Cardiac septum (tissue), 1 donor: ENCODE measurements at regions not wholly inside any gene's neighbourhood (a gene's known extent, or its start where the extent isn't known, plus 50 kb on each side); places are given as distances from the start of the nearest gene placed in this dataset.

Source experiments
- DNase-seq: peaks from one replicate; pipeline ENCODE4 v3.0.0-alpha.2; 2020; ENCODE audit warnings: low spot score
- intact Hi-C: fragments of 100-400 bp; cut with DNase I; formaldehyde crosslinking; loops from one replicate; pipeline ENCODE4 v1.14.0; 2022
- donor health status: DM: no; HTN: no; CAD: no.

DNA sequence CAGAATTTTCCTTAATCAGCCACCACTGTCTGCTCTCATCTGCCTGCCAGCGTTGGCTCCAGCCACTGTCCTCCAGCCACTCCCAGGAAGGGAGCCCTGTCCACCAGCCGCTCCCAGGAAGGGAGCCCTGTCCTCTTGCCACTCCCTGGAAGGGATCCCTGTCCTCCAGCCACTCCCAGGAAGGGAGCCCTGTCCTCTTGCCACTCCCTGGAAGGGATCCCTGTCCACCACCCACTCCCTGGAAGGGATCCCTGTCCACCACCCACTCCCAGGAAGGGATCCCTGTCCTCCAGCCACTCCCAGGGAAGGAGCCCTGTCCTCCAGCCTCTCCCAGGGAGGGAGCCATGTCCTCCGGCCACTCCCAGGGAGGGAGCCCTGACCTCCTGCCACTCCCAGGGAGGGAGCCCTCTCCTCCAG, 726.5 kb downstream of the PTPRU start:
- no peak for DNase-seq
- intact Hi-C loops: loop anchor here (5.0 kb wide), 1 partner anchor 66 kb away; no protein-coding TSS in a partner anchor

DNA sequence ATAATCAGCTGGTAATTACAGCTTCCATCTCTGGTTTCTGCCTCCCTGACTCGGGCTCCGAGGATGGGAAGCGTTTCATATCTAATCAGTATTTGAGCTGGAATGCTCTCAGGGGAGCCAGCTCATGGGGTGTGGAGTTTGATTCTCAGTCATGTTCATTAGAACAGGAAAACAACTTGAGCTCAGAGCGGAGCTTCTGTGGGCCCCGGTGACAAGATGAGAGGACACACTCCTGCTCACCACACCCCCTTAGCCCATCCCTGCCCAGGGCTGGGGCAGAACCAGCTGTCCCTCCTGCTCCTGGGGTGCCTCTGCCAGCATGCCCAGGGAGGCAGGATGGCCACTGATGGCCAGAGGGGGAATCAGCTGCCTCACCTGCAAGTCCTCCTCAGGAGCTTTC, 726.0 kb downstream of the PTPRU start:
- intact Hi-C loops: loop anchor here (5.0 kb wide), 1 partner anchor 65 kb away; no protein-coding TSS in a partner anchor
- no peak for DNase-seq

DNA sequence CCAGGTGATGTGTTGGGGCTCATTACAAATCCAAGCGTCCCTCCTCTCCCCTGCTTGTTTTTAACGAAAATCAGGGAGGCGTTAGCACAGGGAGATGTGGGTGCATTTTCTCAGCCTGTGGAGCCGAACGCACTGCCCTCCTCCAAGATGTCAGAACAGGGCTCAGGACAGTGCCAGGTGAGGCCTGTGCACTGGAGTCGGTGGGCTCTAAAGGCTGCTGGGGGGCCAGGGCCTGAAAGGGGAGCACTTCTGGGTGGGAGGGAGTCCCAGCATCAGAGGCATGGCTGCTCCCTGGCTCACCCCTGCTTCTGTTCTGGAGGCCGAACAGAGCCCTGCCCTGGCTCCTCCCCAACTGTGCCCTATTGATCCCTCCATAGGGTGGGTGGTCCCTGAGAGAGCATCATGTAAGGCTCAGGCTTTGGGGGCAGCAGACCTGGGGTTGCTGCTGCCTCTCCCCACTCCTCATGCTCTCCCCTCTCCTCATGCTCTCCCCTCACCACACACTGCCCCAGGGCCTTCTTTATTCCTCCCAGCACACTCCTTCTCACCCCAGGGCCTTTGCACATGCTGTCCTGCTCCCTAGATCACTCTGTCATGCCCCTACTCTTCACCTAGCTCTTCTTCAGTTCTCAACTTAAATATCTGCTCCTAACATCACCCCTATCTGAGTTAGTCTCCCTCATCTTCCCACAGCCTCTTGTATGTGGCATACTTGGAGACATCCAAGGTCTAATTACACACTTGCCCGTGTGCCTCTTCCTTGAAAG, 725.2 kb downstream of the PTPRU start:
- intact Hi-C loops: loop anchor here (5.0 kb wide), 1 partner anchor 64 kb away; no protein-coding TSS in a partner anchor
- DNase-seq: no peak

DNA sequence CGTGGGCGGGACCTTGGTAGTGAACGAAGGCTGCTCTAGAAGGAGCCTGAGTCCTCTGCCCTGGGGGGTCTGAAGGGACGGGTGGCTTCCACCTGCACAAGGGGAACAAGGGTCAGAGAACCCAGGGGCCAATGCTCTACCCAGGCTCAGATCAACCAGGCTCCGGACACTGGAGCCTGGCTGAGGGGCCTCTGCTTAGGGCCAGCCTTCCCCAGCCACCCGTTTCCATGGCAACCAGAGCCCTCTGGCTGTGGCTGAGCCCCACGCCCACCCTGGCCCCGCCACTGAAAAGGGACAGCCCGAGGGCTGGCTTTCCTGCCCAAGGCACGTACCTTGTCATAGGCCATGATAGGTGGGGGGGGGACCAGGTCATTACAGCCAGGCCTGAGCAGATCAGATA, 724.6 kb downstream of the PTPRU start:
- intact Hi-C loops: loop anchor here (5.0 kb wide), 1 partner anchor 64 kb away; no protein-coding TSS in a partner anchor
- DNase-seq: no peak

DNA sequence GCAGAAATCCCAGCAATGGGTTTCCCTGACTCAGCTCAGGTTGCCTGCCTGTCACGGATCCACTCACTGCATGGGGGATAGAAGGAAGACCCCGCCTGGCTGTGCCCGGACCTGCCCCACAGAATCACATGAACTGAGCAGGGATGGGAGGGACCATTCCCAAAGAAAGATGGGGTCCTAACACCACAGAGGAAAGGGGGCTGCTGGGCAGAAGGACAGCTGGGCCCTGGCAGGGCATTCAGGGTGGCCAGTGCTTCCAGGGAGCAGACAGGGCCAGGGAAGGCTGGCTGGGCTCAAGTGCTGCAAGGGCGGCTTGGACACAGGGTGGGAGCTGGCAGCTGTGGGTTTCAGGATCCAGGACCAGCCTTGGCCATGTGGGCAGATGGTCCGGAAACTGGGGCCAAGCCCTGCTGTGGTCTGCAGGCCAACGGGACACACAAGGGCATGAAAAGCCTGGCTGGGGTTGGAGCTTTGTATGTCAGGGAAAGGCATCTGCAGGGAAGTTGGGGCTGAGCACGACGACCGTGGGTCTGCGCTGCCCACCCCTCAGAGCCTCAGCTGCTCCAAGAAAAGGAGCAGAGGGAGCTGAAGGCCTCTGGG, 723.9 kb downstream of the PTPRU start:
- DNase-seq: no peak
- intact Hi-C loops: loop anchor here (5.0 kb wide), 1 partner anchor 63 kb away; no protein-coding TSS in a partner anchor

DNA sequence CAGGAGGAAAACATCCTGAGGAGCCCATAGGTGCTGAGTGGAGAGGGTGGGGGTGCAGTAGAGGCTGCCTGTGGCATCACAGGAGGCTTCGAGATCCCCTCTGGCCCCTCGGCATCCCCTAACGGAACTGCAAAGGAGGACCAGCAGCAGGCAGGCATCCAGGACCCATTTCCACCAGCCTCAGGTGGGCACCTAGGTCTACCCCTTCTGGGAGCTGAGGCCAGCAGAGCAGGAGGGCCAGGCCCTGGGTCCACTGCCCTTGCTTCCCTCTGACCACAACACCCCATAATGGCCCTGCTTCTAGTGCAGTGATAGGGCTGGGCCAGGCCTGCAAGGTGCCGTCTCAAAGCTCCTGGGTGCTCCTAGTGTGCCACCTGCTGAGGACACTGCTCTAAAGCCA, 723.0 kb downstream of the PTPRU start:
- intact Hi-C loops: no loop called here
- DNase-seq: no peak

DNA sequence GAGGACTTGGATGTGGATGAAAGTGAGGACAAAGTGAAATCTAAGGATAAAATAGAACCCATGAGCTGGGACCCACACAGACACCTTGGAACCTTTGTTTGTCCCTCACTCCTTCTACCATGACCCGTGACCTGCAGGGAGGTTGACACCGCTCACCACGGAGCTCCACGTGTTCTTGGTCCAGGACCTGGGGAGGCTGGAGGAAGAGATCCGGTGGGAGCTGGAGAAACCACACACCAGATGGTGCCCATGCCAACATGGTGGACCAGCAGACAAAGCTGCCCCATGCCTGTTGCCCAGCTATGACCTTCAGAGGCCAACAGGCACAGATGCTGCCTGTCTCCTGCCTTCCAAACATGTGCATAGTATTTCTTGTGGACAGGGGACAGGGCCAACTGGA, 721.9 kb downstream of the PTPRU start:
- intact Hi-C loops: no loop called here
- no peak for DNase-seq

DNA sequence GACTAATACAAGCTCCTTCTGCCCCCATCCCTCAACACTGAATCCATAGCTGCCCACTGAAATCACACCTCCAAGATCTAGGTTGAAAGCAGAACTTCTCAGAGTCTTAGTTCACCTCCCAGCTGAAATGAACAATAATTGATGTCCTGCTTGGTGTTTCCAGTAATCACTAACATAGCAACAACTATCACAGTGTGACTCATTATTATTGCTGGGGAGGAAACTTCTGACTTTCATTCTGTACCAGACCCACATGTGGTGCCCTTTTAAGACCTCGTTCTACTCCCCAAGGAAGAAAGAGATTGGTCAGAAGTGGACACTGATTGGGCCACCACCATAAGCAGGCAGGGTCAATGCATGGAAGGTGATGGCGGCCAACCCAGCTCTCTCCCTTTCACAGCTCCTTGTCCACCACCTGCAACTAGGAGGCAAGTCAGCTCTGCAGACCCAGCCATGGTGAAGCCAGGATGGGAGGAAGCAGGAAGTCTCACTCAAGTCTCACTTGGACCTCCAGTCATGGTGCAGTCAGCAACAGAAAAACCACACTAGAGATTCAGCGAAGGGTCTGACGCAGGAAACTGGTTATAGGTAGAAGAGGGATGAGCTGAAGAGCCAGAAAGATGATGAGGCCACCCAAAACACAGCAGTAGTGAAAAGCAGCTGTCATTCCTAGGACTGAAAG, 720.2 kb downstream of the PTPRU start:
- intact Hi-C loops: no loop called here
- no peak for DNase-seq

DNA sequence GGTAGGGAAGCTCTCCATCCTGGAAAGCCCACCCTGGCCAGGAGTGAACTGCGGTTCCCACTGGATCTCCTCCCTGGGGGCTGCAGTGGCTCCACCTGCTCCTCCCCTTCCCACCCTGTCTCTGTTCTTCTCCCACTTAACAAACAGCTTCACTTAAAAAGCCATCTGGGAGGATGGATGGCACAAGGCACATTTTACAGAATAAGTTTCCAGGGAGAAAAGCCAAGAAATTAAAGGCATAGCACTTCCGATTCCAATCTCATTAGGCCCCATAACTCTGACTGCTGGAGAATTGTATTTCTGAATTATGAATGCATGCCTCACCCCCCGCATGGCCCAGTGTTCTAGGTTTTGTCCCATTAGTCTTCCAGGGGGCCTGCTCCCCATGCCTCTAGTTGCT, 718.3 kb downstream of the PTPRU start:
- intact Hi-C loops: no loop called here
- no peak for DNase-seq

DNA sequence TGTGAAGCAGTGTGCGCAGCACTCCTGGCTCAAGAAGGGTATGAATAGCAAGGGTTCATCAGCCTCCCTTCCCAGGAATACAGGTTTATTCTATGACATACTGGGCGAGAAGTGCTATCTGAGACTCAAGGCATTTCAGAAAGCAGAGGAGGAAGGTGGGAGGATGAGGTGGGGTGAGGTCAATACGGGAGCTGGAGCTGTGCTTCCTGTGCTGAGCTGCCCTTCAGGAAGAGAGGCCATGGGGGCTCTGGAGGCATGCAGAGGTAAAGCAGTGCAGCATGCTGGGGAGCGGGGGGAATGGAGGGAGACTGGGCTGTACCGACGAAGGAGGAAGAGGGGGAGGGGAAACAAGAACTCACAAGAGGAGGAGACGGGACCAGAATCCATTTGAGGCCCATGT, 717.6 kb downstream of the PTPRU start:
- intact Hi-C loops: no loop called here
- DNase-seq: no peak

DNA sequence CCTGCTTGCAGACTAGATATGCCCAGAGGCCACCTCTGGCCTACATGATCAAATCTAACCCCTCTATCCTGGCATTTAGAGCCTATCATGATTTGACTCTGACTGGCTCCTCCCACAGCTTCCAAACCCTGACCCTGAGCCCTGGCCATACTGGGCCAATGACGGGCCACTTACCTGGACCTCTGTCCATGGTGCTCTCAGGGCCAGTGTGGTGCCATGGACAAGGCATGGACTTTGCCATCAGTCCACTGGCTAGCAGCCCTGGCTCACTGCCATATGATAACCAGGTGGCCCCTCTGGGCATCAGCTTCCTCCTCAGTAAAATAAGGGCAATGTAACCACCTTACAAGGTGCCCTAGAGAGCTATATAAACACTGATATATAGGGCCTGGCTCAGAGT, 713.4 kb downstream of the PTPRU start:
- intact Hi-C loops: no loop called here
- no peak for DNase-seq

DNA sequence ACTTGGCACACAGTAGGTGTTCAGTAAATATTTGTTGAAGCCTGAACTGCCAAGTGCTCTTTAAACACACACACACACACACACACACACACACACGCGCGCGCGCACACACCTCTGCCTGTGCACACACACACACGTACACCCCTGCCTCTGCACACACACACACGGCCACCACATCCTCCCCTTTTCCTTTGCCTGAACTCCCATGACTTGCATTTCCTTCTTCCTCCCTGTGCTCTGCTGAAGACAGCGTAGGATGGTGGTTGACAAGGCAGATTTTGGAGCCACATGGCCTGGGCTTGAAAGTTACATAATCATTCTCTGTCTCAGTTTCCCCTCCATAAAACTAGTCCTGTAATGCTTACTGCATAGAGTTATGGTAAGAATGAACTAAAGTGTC, 712.3 kb downstream of the PTPRU start:
- intact Hi-C loops: no loop called here

DNA sequence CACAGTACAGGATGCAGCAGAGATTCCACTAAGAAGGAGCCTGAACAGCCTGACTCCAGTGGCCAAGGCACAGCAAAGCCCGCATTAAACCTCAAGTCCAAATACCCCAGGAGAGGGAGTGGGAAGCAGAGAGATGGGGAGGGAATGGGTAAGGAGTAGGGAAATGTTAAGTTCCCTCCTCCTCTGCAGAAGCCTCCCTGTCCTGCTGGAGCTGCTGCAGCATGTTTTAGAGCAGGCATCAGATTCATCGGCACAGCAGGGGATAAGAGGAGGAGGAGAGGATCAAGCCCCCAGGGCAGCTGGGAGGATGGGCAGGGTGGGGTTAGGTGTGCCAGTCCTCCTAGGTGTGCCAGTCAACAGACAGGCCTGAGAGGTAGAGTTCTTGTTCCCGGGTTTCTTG, 709.7 kb downstream of the PTPRU start:
- intact Hi-C loops: no loop called here
- no peak for DNase-seq

More for the DNA sequence above, 712.3 kb downstream of the PTPRU start:
- no peak for DNase-seq

DNA sequence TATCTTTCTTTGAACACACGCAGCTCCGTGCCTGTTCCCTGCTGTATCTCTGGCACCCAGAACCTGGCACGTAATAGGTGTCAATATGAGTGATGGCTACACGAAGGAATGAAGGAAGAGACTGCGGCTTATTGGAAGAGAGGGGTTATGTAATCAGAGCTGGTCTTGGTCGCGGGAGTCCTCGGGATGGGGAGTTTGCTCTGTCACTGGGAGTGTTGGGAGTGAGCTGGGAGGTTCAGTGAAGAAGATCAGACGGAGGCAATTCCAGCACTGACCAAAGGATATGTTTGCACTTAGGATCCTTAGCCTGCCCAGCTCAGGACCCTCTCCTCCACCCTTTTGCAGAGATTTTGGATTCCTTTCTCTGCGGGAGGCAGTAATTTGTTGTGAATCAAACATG, 709.1 kb downstream of the PTPRU start:
- intact Hi-C loops: no loop called here
- no peak for DNase-seq

DNA sequence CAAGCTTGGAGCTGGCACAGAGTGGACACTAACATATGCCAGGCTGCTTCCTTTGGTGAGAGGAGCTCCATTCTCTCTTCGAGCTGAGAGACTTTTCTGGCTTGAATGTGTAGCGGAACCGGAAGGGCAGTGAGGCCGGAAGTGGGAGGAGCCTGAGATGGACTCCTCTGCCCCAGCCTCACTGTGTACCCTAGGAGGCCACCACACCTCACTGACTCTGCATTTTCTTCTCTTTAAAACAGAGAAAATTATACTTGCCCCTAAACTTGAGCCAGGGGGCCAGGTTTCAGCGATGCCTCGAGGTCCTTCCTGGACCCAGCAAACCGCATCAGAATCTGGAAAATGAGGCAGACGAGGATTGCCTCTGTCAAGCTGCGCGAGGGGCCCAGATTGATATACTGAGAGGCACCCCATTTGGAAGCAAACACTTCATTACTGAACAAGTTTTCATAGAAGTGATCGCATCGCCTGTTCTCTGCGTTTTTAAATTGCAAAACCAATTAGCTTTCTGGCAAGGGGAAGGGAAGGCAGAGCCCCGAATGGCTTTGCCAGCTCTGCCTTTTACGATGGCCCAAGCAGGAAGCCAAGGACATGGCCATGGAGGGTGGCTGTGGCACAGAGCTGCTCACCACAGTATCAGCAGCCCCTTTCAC, 708.1 kb downstream of the PTPRU start:
- DNase-seq: no peak
- intact Hi-C loops: no loop called here

DNA sequence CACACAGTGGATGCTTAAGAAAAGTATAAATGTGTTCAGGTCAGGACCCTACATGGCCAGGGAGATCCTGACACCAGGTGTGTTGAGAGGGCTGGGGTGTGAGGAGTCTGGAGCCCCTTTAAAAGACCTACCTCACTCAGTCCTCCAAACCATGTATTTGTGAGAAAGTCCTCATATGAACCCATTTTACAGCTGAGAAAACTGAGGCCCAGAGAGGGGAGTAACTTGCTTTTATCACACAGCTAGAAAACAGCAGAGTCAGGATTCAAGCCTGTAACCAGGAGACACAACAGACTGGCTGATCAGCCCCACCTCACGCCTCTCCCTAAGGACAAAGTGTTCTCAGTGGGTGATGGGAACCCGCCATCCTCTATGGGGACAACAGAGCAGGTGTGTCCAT, 706.7 kb downstream of the PTPRU start:
- DNase-seq: no peak
- intact Hi-C loops: no loop called here

DNA sequence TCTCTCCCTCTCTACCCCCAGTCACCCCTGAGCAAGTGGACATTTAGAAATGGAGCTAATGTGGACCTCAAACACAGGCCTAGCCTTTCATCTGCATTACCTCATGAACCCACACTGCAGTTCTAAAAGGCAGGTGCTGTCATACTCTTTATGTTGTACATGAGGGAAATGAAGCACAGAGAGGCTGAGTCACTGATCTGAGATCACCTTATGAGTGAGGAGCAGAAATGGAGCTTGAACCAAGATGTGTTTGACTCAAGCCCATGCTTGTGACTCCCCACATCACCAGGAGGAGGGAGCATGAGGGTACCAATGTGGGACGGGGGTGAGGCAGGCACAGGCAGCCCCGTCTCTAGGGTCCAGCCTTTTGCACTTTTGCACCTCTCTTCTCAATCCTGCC, 702.8 kb downstream of the PTPRU start:
- intact Hi-C loops: no loop called here
- DNase-seq: no peak

DNA sequence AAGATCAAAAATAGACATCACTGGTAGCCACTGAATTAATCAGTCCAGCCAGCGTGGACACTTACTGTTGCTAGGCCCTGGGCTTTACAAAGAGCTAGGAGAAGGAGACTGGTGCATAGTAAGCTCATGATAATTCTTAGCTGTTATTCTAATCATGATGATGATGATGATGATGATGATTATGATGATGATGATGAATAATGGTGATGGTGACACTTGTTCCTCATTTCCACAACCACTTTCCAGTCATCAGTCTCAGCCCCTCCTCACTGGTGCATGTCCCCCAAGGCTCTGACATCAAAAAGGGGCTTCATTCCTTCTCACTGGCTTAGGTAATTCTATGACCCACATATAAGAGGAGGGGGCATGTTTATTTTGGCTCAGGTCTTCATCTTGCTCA, 701.0 kb downstream of the PTPRU start:
- intact Hi-C loops: no loop called here
- DNase-seq: no peak

DNA sequence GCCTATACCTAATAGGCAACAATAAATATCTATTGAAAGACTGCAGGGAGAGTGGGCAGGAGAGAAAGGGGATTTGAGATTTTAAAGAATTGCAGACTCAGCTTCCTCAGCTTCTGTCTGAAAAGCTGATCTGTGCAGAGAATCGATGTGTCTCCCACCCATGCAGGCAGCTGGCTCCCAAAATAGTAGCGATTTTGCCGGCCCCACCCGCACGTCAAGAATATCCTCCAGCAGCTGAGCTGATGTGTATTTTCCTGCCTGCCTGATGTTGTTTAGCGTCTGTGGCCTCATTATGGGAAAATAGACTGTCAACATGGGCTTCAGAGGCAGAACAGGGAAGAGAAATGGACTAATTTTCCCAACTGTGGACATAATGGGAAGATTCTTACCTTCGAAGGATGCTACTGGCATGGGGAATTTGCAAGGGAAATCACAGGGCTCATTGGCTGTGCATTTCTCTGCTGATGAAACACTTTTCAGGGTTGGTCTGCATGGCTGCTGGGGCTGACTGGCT, 699.8 kb downstream of the PTPRU start:
- intact Hi-C loops: no loop called here
- no peak for DNase-seq

DNA sequence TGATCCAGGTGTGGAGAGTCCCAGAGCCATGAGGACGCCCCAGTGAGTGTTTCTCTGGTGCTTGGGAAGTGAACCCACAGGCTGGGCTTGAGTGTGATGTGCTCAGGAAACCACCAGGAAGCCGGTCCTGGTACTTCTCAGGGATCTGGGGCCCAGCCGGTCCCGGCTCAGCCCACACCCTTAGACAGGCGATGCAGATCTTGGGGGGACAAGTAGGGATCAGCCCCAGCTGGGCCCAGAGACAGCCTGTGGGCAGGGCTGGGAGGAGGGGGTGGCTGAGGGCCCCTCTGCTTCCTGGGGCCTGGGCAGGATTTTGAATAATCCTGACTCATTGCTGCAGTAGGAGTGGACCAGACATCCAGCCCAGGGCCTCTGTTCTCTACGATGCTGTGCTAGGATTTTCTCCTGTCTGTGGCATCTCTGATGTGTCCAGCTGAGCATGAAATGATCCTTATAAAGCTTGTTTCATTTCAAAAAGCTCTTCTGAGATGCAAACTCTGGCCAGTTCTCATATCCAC, 698.0 kb downstream of the PTPRU start:
- DNase-seq: no peak
- intact Hi-C loops: no loop called here
